WTC11 (cell line): ENCODE measurements at regions not wholly inside any gene's neighbourhood (a gene's known extent, or its start where the extent isn't known, plus 50 kb on each side); places are given as distances from the start of the nearest gene placed in this dataset.
"Not testable (repeated sequence)": the region's sequence is repeated elsewhere in the genome, so short reads cannot be mapped to it uniquely, and the experiment has no call there.

ENCODE experiments used
- CREM ChIP-seq: sonication (generic); formaldehyde crosslinking; IDR thresholded peaks from 2 replicates; pipeline ENCODE4 v1.8.1; 2022; ENCODE audit warnings: mild to moderate bottlenecking, missing genetic modification reagents, moderate library complexity
- ZBTB21 ChIP-seq: sonication (generic); formaldehyde crosslinking; IDR thresholded peaks from 2 replicates; pipeline ENCODE4 v1.8.1; 2023; ENCODE audit warnings: mild to moderate bottlenecking, missing genetic modification reagents, borderline replicate concordance
- TF ChIP-seq, protein P1 (sequence below): sonication (generic); formaldehyde crosslinking; IDR thresholded peaks from 2 replicates; pipeline ENCODE4 v1.8.0; 2023; ENCODE audit warnings: missing genetic modification reagents
- TF ChIP-seq, protein P2 (sequence below): fragments of 200-600 bp; IDR thresholded peaks from 2 replicates; pipeline ENCODE4 v1.8.0; 2022; ENCODE audit warnings: antibody characterized with exemption

DNA sequence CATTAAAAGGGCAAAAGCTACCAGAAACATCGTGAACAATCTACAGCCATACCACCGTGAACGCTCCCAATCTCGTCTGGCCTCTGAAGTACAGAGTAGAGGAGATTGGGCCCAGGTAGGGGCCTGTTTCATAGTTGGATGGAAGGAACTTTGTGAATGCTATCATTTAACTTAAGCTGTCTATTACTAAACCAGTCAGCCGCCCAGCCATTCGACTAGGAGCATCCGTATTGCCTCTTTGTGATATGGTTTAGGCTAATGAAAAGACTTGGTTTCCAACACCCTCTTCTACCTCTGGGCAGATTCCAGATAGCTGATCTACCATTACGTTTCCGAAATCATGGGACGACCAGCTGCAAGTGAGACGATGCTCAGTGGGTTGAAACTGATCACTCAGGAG, 54.0 kb upstream of the TBL1X start:
- TF ChIP-seq ZBTB21, CREM (CRISPR knock-in tag): not testable (repeated sequence)
- TF ChIP-seq, protein P1, sequence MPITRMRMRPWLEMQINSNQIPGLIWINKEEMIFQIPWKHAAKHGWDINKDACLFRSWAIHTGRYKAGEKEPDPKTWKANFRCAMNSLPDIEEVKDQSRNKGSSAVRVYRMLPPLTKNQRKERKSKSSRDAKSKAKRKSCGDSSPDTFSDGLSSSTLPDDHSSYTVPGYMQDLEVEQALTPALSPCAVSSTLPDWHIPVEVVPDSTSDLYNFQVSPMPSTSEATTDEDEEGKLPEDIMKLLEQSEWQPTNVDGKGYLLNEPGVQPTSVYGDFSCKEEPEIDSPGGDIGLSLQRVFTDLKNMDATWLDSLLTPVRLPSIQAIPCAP (CRISPR knock-in tag): not testable (repeated sequence)
- TF ChIP-seq, protein P2, sequence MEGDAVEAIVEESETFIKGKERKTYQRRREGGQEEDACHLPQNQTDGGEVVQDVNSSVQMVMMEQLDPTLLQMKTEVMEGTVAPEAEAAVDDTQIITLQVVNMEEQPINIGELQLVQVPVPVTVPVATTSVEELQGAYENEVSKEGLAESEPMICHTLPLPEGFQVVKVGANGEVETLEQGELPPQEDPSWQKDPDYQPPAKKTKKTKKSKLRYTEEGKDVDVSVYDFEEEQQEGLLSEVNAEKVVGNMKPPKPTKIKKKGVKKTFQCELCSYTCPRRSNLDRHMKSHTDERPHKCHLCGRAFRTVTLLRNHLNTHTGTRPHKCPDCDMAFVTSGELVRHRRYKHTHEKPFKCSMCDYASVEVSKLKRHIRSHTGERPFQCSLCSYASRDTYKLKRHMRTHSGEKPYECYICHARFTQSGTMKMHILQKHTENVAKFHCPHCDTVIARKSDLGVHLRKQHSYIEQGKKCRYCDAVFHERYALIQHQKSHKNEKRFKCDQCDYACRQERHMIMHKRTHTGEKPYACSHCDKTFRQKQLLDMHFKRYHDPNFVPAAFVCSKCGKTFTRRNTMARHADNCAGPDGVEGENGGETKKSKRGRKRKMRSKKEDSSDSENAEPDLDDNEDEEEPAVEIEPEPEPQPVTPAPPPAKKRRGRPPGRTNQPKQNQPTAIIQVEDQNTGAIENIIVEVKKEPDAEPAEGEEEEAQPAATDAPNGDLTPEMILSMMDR: not testable (repeated sequence)
